Left ventricle myocardium inferior (tissue), 1 donor: ENCODE measurements at regions not wholly inside any gene's neighbourhood (a gene's known extent, or its start where the extent isn't known, plus 50 kb on each side); places are given as distances from the start of the nearest gene placed in this dataset.

Experiments used
- DNase-seq: peaks from one replicate; pipeline ENCODE4 v3.0.0-alpha.2; 2020
- H3K27ac ChIP-seq: fragments of 200-600 bp; replicated peaks from 2 replicates; pipeline ENCODE4 v1.8.0; 2021
- H3K27me3 ChIP-seq: fragments of 200-600 bp; 2 replicates; pipeline ENCODE4 v1.8.0; 2021; ENCODE audit warnings: low read depth
- H3K36me3 ChIP-seq: fragments of 200-600 bp; 2 replicates; pipeline ENCODE4 v1.8.0; 2021
- H3K4me1 ChIP-seq: fragments of 200-600 bp; 2 replicates; pipeline ENCODE4 v1.8.0; 2021
- H3K4me3 ChIP-seq: fragments of 200-600 bp; 2 replicates; pipeline ENCODE4 v1.8.0; 2021; ENCODE audit warnings: mild to moderate bottlenecking, moderate library complexity
- H3K9me3 ChIP-seq: fragments of 200-600 bp; replicated peaks from 2 replicates; pipeline ENCODE4 v1.8.0; 2021
- CTCF ChIP-seq: fragments of 200-600 bp; IDR thresholded peaks from 2 replicates; pipeline ENCODE4 v1.8.0; 2021; ENCODE audit warnings: antibody characterized with exemption, mild to moderate bottlenecking, borderline replicate concordance
- intact Hi-C: fragments of 100-400 bp; cut with micrococcal nuclease; formaldehyde crosslinking; loops from one replicate; pipeline ENCODE4 v1.11.0; 2022
- donor health status: DM: no; HTN: yes; CAD: no; lungs with severe emphysema.

DNA sequence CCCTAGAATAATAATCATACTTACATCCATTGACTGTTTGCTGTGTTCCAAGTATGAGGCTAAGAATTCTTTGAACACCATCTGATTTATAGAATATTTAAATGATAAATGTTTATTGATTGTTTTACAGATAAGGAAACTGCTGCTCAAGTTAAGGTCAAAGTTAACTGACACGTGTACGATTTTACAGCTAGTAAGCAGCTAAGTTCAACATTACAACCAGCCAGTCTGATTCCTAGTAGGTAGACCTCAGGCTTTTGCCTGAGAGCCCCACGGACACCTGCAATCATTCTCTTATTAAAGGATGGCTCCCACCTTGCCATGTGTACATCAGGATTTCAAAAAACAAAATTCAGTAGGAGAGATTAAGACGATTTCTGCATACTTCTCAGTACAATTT lies 141.9 kb downstream of the SPRY2 start:
- Histone ChIP-seq H3K27ac (no peak overlapping the region), H3K27me3 (no peaks in the 10 kb centered on the region), H3K9me3 (peaks cover 8% of the 10 kb centered on the region), H3K4me3 (no peak overlapping the region), H3K4me1 (no peaks in the 10 kb centered on the region), H3K36me3 (no peaks in the 10 kb centered on the region)
- TF ChIP-seq CTCF, result no peak
- DNase-seq, result no peak
- intact Hi-C loops, result no loop called here

DNA sequence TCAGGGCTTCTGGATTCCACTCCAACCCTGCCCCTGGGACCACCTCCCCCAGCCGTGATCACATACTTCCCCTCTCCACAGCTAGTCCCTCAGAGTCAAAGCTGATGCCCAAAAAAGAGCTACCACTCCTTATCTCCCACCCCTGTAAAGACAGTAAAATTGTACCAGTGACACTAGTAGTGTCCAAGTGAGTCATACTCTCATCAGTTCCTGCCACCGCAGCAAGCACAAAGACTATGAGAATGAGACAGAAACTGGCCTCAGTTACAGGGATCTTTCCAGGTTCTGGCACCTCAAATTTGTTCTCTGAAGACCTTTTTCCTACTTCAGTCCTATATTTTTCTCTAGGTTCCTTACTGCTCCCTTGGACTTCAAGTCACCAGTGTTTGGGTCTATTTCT lies 144.2 kb downstream of the SPRY2 start:
- DNase-seq, result no peak
- Histone ChIP-seq H3K36me3 (no peaks in the 10 kb centered on the region), H3K9me3 (peaks cover 3% of the 10 kb centered on the region), H3K4me3 (no peak overlapping the region), H3K27ac (no peak overlapping the region), H3K4me1 (no peaks in the 10 kb centered on the region), H3K27me3 (no peaks in the 10 kb centered on the region)
- no peak for TF ChIP-seq CTCF
- intact Hi-C loops, result no loop called here

GRCh38 chr13:80195649-80196048 lies 145.3 kb downstream of the SPRY2 start:
- intact Hi-C loops, result no loop called here
- H3K4me3 ChIP-seq, result no peak overlapping the region

GRCh38 chr13:80189889-80190597 lies 150.9 kb downstream of the SPRY2 start:
- Histone ChIP-seq H3K4me3 (no peak overlapping the region), H3K9me3 (no peaks in the 10 kb centered on the region), H3K27ac (no peak overlapping the region), H3K36me3 (no peaks in the 10 kb centered on the region), H3K27me3 (no peaks in the 10 kb centered on the region), H3K4me1 (no peaks in the 10 kb centered on the region)
- intact Hi-C loops, result no loop called here
- no peak for TF ChIP-seq CTCF
- no peak for DNase-seq

More at GRCh38 chr13:80195649-80196048, 145.3 kb downstream of the SPRY2 start:
- Histone ChIP-seq H3K27me3 (no peaks in the 10 kb centered on the region), H3K4me1 (no peaks in the 10 kb centered on the region), H3K27ac (no peak overlapping the region), H3K36me3 (no peaks in the 10 kb centered on the region), H3K9me3 (no peaks in the 10 kb centered on the region)
- no peak for TF ChIP-seq CTCF
- DNase-seq, result no peak

DNA sequence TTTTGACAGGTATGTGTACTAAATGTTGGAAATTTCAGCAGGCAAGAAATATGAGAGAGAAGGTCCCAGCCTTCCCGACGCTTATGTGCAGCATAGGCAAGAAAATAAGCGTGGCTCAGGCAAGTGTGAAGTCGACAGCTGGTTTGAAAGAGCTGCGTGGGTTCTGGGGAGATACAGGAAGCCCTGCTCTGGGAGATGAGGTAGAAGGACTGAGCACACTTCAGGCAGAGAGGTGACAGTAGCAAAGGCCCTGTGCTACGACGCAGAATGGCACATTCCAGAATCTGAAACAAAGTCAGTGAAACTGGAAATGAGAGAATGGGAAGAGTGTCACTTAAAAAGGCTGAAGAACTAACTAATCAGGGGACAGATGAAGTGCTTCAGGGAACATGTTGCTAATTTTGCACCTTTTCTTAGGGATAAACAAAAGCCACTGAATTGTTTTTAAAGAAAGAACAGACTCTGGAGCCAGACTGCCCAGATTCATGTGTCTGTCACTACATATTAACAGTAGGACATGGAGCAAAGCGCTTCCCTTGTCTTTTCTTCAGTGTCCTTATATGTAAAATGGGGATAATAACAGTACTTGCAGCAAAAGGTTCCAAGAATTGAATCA lies 160.1 kb downstream of the SPRY2 start:
- Histone ChIP-seq H3K9me3 (no peaks in the 10 kb centered on the region), H3K27ac (no peak overlapping the region), H3K4me3 (no peak overlapping the region), H3K27me3 (no peaks in the 10 kb centered on the region), H3K4me1 (no peaks in the 10 kb centered on the region), H3K36me3 (no peaks in the 10 kb centered on the region)
- no peak for TF ChIP-seq CTCF
- no peak for DNase-seq
- intact Hi-C loops, result no loop called here
